GM19372 (cell line): ENCODE measurements at regions not wholly inside any gene's neighbourhood (a gene's known extent, or its start where the extent isn't known, plus 50 kb on each side); places are given as distances from the start of the nearest gene placed in this dataset.
"Not testable (repeated sequence)": the region's sequence is repeated elsewhere in the genome, so short reads cannot be mapped to it uniquely, and the experiment has no call there.

Experiments
- ATAC-seq: cut with Tn5 transposase; IDR thresholded peaks from one replicate; pipeline ENCODE4 v1.9.1; 2021; ENCODE audit warnings: mild to moderate bottlenecking, low read depth, moderate library complexity; ENCODE audit not compliant: unreplicated experiment

- ATAC-seq = no peak
Measured at GRCh38 chr2:142521492-142521891, 356.0 kb upstream of the KYNU start.

- ATAC-seq = no peak
Measured at GRCh38 chr2:142515493-142515892, 362.0 kb upstream of the KYNU start.

DNA sequence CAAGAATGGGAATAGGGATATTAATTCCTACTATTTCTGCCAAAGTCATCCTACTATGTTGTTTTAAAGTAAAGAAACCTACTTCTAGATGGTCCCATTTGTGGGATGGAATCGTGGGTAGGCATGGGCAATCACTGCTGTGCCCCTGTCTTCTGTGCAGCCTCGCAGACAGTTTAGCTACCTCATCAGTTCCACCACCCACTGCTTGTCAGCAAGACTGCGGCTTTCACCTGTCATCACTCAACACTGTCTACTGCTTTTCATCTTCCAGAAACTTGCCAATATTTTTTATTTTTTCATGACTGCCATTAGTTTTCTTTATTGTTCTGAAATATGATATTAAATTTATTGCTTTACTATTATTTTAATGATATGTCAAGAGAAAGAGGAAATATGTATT, 368.1 kb upstream of the KYNU start:
- no peak for ATAC-seq

GRCh38 chr2:142504754-142505153, 372.7 kb upstream of the KYNU start:
- ATAC-seq = no peak

- ATAC-seq = no peak
Measured at GRCh38 chr2:142502402-142502801, 371.6 kb upstream of the LRP1B start.

DNA sequence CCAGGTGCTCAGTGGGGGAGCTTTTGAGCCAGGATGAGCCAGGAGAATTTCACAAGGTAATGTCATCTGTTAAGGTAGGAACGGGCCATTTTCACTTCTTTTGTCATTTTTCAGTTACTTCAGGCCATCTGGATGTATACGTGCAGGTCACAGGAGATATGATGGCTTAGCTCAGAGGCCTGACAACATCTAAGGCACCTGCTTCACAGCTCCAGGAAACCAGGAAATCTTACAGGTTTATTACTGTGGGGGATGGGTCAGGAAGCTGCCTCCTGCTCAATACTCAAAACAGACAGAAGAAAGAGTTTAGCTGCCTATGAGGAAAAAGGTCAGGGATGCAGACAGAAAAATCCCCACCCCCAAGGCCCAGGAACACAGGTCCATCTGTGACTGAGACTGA, 364.3 kb upstream of the LRP1B start:
- no peak for ATAC-seq

DNA sequence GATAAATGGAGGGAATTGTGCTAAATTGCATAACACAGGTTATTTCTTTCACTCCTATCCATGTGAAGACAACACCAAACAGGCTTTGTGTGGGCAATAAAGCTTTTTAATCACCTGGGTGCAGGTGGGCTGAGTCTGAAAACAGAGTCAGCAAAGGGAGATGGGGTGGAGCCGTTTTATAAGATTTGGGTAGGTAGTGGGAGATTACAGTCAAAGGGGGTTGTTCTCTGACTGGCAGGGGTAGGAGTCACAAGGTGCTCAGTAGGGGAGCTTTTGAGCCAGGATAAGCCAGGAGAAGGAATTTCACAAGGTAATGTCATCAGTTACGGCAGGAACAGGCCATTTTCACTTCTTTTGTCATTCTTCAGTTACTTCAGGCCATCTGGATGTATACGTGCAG, 358.8 kb upstream of the LRP1B start:
- ATAC-seq = not testable (repeated sequence)

DNA sequence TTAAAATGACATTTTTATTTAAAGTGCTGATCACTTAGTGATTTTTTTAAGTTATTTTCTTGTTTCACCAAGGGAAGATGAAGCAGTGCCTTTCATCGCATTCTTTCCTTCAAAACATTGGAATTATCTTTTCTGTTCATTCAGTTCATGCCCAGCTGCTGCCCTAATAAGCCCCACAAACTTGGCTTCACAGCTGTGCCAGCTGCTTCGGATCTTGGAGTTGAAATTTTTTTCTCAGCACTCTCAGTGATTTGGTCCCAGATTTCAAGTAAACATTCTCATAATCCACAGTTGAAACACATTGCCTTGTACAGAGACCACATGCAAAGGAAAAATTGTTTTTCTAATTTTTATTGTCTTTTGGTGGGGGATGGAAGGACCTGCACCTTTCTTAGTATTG, 353.3 kb upstream of the LRP1B start:
- ATAC-seq = no peak

GRCh38 chr2:142483653-142484052, 352.8 kb upstream of the LRP1B start:
- ATAC-seq = no peak

GRCh38 chr2:142478206-142478605, 347.4 kb upstream of the LRP1B start:
- no peak for ATAC-seq

- no peak for ATAC-seq
Measured at GRCh38 chr2:142472382-142472781, 341.6 kb upstream of the LRP1B start.

GRCh38 chr2:142467321-142467720, 336.5 kb upstream of the LRP1B start:
- ATAC-seq = no peak

DNA sequence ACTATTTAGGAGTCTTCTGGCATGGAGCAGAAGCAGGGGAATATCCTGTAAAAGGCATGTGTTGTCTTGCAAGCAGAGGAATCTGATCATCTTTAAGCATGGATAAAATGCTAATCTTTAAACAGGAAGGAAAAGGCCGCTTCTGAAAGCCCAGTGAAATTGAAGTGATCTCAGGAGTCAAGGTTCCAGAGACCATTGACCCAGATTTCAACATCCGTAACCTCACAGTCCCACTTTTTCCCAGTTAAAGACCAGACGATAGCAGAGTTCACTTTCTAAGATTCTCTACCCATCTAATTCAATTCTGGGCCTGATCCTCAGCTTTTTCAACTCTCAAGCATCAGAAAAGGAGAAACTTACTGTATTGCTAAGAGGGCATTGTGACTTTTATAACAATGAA, 332.2 kb upstream of the LRP1B start:
- no peak for ATAC-seq

DNA sequence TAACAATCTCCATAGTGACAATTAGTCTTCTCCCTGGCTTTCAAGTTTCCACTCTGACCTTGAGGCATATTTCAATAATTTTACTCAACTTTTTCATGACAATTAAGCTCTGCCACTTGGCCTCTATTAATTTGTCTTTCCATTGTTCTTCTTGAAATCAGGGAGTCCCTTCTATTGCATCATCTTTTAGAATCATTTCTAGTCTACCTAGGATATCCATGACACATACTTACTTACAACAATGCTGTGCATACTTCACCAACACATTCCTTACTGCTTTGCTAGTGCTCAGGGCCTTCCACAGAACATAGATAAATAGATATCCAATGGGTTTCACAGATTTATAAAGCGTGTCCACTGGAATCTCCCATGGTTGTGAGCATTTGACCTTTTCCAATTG, 331.5 kb upstream of the LRP1B start:
- no peak for ATAC-seq

DNA sequence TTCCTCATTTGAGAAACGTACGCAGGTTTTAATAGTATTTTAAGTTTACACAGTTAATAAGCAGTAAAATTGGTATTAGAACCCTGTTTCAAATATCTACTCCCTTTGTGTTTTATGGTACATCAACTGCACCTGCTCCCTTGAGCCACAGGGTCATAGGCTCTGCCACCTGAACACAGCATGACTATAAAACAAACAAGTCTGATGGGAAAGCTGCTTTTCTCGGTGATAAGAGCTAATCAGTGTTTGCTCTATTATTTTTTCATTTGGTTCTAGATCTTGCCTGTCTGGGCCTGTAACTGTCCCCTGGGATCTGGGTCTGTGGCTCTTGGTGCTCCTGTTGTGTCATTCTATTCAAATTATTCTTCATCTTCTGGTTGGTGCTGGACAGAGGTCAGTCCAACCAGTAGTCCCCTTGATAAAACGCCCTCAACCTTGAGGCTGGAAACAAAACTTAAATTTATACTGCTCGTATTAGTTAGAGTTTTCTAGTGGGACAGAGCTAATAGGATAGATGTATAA, 314.8 kb upstream of the LRP1B start:
- no peak for ATAC-seq

DNA sequence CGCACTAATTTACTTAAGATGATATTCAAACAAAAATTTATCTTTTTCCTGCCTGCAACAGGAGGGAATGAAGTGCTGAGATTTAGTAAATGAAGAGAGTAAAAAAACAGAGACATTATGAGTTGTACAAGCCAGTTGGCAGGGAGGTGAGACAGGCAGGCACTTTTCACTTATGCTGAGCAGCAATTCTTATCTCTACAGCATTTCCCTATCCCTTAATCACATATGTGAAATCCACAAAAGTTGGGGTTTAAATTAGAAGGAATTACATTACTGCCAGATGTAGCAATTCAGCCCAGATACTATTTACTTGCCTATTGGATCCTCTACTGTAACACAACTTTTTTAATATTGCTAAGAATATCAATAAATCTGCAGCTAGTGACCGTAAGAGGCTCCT, 314.2 kb upstream of the LRP1B start:
- ATAC-seq = no peak

DNA sequence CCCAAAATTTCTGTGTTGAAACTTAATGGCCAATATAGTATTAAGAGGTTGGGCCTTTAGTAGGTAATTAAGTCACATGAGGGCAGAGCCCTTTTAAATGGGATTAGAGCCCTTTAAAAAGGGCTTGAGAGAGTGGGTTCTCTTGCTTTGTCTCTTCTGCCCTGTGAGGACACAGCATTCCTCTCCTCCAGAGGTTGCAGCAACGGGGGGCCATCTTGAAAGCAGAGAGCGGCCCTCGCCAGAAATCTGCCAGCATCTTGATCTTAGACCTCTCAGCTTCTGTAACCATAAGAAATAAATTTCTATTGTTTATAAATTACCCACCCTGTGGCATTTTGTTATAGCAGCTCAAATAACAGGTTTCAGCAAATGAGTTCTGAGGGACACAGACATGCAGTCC, 305.0 kb upstream of the LRP1B start:
- no peak for ATAC-seq

DNA sequence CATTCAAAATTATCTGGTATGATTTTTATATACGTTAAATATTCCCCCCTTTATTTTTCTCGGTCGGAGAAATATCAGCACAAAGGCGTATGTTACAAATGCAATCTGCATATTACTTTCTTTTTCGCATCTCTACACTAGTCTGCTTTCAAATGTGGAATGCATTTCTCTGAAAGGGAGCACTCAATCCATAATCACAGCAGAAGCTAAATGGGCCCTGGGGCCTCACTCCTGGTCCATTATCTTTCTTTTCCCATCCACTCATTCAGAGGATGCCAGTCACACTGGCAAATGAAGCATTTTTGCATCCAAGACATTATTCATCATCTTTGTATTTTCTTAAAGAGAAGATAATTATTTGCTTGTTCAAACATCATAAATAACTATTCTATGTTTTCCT, 295.2 kb upstream of the LRP1B start:
- no peak for ATAC-seq

DNA sequence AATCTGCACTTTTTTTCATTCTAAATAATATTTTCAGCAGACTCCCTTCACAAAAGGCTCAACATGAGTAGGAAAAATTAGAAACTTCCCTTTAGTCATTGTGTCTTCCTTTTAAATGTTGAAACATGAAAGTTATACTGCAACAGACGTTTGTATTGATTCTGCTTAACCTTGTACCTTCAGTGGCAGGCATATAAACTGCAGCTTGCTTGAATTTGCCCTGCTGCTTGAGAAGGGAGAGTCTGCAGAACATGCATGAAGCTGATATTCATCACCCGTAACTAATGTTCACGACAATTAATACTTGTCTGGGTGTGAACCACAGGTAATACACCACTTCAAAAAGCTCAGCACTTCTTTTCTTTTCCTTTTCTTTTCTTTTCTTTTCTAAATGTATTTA, 294.7 kb upstream of the LRP1B start:
- ATAC-seq = no peak

- ATAC-seq = no peak
Measured at GRCh38 chr2:142423603-142424002, 292.8 kb upstream of the LRP1B start.

DNA sequence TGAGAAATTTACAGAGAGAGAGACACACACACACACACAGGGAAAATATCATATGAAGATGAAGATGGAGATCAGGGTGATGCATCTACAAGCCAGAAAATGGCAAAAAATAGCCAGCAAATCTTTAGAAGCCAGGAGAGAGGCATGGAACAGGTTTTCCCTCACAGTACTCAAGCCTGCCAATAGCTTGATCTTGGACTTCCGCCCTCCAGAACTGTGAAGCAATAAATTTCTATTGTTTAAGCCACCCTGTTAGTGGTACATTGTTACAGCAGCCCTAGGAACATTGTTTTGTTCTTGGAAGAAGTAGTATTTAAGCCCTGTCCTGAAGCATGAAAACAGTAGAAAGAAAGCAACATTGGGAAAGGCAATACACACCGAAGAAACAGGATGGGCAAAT, 292.0 kb upstream of the LRP1B start:
- no peak for ATAC-seq

DNA sequence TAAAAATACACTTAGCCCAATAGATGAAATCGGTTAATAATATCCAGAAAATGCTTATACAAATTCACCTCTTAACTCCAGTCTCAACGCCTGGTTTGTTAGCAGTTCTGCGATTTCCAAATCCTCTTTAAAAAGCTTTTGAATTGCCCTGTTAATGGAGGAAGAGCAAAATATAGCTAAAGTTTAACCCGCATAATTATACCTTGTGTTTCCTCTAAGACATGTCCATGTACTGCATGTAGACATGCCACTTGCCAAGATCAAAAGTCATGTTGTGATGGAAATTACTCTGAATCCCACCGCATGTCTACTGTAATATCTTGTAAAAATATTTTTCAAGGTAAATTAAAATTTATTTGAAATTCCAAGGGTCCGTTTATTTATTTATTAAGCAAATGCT, 291.2 kb upstream of the LRP1B start:
- ATAC-seq = no peak

GRCh38 chr2:142418699-142419098, 287.9 kb upstream of the LRP1B start:
- not testable (repeated sequence) for ATAC-seq
